ENCODE measurements at regions not wholly inside any gene's neighbourhood (a gene's known extent, or its start where the extent isn't known, plus 50 kb on each side); places are given as distances from the start of the nearest gene placed in this dataset.

- no peak for DNase-seq
These were observed 262.1 kb upstream of the ADGRB3 start for GRCh38 chr6:68372991-68373390.

GRCh38 chr6:68368845-68369244 is 266.2 kb upstream of the ADGRB3 start:
- DNase-seq = no peak

GRCh38 chr6:68364271-68364805 is 270.7 kb upstream of the ADGRB3 start:
- DNase-seq = no peak

- DNase-seq = no peak
These were observed 291.2 kb upstream of the ADGRB3 start for GRCh38 chr6:68343901-68344300.

- DNase-seq = no peak
These were observed 292.8 kb upstream of the ADGRB3 start for GRCh38 chr6:68342286-68342685.

- DNase-seq = no peak
These were observed 295.5 kb upstream of the ADGRB3 start for GRCh38 chr6:68339488-68340131.

GRCh38 chr6:68333442-68333841 is 301.6 kb upstream of the ADGRB3 start:
- DNase-seq = no peak

GRCh38 chr6:68328156-68328555 is 306.9 kb upstream of the ADGRB3 start:
- DNase-seq = no peak

GRCh38 chr6:68326762-68327161 is 308.3 kb upstream of the ADGRB3 start:
- no peak for DNase-seq

GRCh38 chr6:68317366-68317765 is 317.7 kb upstream of the ADGRB3 start:
- DNase-seq = no peak

- no peak for DNase-seq
These were observed 321.2 kb upstream of the ADGRB3 start for GRCh38 chr6:68313911-68314310.

GRCh38 chr6:68307301-68307700 is 327.8 kb upstream of the ADGRB3 start:
- DNase-seq = no peak

- no peak for DNase-seq
These were observed 339.0 kb upstream of the ADGRB3 start for GRCh38 chr6:68296126-68296525.

GRCh38 chr6:68282646-68283045 is 352.4 kb upstream of the ADGRB3 start:
- DNase-seq = no peak

- no peak for DNase-seq
These were observed 355.1 kb upstream of the ADGRB3 start for GRCh38 chr6:68279793-68280557.

- no peak for DNase-seq
These were observed 361.8 kb upstream of the ADGRB3 start for GRCh38 chr6:68273297-68273696.

- no peak for DNase-seq
These were observed 378.7 kb upstream of the ADGRB3 start for GRCh38 chr6:68256391-68256790.

GRCh38 chr6:68252632-68253031 is 382.4 kb upstream of the ADGRB3 start:
- DNase-seq = no peak

GRCh38 chr6:68247782-68248181 is 387.3 kb upstream of the ADGRB3 start:
- no peak for DNase-seq

- no peak for DNase-seq
These were observed 394.4 kb upstream of the ADGRB3 start for GRCh38 chr6:68240726-68241125.

- DNase-seq = no peak
These were observed 396.0 kb upstream of the ADGRB3 start for GRCh38 chr6:68239034-68239433.

GRCh38 chr6:68238097-68238601 is 396.9 kb upstream of the ADGRB3 start:
- DNase-seq = no peak

- DNase-seq = no peak
These were observed 397.9 kb upstream of the ADGRB3 start for GRCh38 chr6:68237205-68237604.

- no peak for DNase-seq
These were observed 399.7 kb upstream of the ADGRB3 start for GRCh38 chr6:68235326-68235784.
